ENCODE measurements at regions not wholly inside any gene's neighbourhood (a gene's known extent, or its start where the extent isn't known, plus 50 kb on each side); places are given as distances from the start of the nearest gene placed in this dataset.
"Not testable (repeated sequence)": the region's sequence is repeated elsewhere in the genome, so short reads cannot be mapped to it uniquely, and the experiment has no call there.

DNA sequence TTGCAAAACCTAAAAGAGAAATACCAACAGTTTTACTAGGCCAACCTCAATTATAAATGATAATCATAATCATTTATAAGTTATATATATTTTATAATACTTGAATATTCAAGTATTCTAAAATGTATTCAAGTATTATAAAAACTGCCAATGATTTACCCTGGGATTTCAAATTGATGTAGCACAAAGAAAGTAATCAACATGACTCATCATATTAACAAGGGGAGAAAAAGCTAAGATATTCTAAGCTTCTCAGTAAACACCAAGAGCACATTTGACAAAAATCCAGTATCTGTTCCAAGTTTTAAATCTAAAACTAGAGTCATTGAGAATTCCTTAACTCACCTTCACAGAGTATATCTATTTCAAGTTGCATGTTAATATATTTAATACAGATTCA lies 56.1 kb downstream of the CAPZA3 start:
- no peak for DNase-seq (ENCODE audit: low read depth)

DNA sequence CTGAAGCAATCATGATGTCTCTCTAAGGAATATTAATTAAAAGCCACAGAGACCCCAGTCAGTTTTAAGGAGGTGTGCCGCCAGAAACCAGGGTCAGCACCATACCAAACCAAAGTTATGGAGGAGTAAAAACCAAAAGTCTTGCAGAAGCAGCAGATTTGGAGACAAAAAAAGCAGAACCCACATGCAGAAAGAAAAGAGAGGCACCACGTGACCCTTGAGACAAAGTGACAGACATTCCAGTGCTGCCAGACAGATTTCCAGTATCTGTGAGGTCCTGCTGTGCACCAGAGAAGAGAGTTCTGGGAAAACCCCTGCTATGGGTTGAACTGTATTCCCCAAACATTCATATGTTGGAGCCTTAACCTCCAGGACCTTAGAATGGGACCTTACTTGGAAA lies 59.7 kb downstream of the CAPZA3 start:
- DNase-seq (ENCODE audit: low read depth), result no peak

DNA sequence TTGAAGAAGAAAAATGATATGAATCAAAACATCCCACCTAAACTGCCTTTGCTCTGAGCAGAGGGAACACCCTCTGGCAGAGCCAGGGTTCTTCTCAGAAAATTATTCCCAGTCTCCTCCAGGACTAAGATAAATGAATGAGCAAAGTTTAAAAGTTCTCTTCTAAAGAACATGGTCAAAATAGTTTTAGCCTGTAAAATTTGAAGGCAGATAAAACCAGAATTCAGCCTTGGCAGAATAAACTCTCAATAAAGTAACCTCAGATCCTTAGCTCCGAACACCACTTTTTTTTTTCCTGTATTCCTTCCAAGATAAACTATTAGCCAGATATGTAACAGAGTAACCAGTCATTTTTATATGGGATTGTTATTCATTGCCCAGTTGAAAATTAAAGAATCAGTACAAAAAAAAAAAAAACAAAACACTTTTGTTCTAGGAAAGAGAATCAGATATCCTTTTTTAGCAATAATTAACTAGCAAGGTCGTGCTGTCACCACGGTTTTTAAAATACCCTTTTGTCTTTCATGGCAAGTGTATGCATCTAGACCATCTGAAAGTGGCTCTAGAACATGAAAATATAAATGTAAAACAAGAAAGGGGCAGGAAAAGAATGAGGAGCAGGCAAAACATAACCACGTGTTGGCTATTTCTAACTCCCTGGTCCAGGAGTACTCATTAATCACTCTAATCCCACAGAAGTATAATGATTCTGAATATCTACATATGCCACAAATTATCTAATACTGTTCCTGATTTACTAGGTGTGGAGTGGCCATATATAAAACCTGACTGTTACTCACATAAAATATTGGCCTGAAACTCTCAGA lies 60.8 kb downstream of the CAPZA3 start:
- DNase-seq (ENCODE audit: low read depth), result no peak

DNA sequence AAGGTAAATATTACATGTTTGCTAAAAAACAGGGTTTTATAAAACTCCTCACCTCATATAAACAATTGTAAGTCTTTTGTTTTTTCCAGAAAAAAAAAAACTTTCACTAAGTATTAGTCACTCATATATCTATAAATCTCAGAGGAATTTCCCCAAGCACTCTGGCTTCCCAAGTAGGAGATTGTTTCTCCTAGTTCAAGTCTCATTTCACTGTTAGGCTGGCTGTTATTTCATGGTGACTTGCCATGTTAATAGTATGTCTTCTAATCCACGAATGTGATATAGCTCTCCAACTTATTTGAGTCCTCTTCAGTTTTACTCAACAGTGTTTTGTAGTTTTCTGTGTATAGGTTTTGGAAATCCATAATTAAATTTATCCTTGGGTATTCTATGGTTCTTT lies 61.6 kb downstream of the CAPZA3 start:
- DNase-seq (ENCODE audit: low read depth), result no peak

DNA sequence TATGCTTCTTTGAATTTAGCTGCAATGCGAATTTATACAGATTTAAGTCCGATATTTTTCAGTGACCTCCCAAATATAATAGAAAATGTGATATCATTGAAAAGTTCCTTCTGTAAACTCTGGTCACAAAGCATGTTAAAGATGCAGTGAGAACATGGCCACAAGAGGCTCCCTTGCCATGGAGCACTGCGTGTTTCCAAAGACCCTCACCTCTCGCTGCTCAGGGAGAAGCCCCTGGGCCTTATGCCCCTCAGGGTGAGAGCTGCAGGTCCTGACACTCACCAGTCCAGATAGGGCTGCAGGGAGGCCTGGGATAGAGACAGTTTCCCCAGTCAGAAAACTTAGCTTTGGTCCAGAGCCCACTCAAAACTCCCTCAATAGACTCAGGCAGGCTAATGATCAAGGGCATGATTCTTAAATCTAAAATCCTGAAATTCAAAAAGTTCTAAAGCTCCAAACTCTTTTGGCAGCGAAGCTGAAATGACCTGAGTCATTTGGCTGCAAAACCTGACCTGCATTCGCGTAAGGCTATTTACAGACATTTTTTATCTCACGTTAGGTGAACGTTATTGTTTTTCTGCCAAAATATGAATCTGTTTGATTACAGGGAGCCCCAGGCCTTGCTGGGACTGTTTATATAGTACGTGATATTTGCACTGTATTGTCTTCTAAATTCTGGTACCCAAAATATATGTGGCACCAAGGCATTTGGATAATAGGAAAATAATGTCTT lies 67.8 kb downstream of the CAPZA3 start:
- DNase-seq (ENCODE audit: low read depth), result no peak

DNA sequence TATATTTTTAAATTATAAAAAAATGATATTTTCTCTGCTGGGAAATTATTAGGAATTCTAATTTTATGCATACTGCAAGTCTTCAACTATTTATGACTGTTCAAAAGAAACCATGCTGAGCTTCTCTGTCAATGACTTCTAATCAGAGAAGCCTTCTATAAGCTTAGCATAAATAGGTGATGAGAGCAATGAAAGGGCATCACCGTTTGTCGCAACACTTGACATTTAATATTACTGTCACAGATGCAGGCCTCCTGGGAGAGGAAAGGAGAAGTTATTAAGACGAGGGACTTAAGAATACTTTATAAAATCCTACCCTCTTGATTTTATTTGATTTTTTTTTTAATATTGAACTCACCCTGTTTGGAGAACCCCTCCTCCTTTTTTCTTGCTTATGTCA lies 69.8 kb downstream of the CAPZA3 start:
- DNase-seq (ENCODE audit: low read depth), result no peak

DNA sequence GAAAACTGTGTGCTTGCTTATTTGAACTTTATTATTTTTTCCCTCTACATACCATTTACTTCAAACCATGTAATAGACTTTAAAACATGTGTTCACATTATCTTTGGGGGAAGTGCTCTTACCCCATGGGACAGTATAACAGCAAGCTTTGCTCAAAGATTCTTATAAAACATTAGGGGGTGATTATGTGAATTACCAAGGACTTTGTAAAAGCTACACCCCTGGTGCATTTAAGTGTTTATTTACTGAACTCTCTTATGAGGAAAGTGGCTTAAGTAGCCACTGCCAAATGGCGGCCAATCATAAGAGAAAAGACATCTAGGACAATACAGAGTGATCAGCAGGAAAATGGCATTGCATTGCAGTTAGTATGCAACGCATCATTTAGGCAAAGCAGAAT lies 70.3 kb downstream of the CAPZA3 start:
- DNase-seq (ENCODE audit: low read depth), result no peak

- DNase-seq (ENCODE audit: low read depth), result no peak
These were observed 72.8 kb downstream of the CAPZA3 start for GRCh38 chr12:18810537-18811253.

DNA sequence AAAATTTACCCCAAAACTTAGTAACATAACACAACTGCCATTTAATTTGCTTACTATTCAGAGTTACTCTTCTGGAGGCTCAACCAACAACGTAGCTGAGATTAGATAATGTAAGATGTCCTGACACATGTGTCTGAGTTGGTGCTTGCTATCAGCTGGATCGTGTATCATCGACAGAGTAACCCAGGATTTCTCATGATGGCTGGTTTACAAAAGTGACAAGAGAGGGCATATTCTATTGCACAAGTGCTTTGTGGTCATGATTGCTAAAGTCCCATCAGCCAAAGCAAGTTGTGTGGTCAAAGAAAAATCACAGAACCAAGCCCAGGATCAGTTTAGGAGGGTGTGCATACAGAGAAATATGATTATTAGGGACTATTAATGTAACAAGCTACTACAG lies 73.4 kb downstream of the CAPZA3 start:
- no peak for DNase-seq (ENCODE audit: low read depth)

DNA sequence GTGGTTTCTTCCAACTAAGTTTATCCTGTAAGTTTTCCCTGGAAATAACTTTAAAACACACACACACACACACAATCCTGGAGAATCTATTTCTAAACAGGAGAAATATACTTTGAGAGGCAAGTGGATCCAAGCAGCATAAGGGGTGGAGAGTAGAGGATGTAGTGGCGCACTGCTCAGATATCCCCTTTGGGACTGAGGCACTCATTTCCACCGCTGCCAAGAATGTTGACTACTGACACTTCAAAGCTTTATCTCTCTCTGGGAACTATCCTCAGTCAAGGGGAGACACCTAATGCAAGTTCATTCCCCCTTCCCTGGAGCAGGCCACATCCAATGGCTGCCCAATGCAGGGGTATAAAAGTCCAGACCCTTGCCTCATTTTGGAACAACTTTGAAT lies 75.8 kb downstream of the CAPZA3 start:
- no peak for DNase-seq (ENCODE audit: low read depth)

DNA sequence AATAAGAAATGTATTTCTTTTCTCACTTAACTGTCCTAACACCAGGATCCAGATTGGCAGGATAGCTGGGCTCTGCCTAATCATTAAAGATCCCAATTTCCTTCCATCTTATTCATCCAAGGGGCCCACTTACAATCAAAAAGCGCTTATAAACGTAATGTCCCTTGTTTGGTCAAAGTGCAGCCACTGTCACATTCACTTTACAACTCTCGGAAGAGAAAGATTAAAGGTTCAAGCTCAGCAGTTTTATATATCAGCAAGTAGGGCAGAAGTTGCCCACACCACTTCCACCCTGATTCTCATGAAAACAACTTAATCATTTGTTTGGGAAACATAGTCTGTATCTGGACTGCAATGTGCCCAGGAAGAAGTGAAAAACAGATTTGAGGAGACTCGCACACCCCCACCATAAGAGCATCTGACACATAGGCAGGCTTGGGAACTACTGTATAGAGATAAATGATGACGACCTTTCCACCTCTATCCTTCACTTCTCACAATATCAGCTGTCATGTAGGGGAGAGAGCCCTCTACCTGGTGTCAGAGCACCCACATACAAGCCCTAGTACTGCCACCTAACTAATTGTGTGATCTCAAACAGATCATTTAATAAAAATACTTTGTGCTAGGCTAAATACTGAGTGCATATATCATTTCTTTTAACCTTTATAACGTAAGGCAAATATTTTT lies 80.8 kb downstream of the CAPZA3 start:
- no peak for DNase-seq (ENCODE audit: low read depth)

DNA sequence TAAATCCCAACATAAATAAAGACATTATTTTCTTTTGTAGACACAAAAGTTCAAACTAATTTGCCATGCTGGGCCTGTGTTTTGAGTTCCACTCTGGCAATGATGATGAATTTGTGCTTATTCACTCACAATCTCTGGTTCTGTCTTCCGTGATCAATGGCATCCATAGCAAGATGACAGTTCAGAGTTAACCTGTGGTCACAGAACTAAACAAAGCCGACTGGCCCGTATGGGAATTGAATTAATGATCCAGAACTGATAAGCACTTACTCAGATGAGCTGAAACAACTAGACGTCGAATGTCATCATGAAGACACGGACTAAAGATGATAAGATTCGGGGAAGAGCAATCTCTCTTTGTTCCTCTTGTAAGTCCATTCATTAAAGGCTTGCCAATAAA lies 81.6 kb downstream of the CAPZA3 start:
- no peak for DNase-seq (ENCODE audit: low read depth)

- DNase-seq (ENCODE audit: low read depth), result no peak
These were observed 85.5 kb downstream of the CAPZA3 start for GRCh38 chr12:18823461-18823860.

DNA sequence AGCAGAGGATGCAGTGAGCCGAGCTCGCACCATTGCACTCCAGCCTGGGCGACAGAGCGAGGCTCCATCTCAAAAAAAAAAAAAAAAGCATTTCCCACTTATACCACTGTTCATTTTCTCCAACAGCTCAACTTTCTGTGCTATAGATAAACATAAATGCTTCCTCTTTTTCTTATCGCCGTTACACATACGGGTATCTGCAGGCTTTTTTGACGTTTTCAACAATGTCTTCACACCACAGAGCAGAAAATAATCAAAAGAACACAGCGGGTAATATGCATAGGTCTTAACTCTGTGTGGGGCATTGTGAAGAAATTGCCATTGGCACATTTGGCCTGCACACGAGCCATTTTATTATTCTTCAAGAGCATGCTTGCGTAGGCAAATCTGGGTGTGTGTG lies 86.4 kb downstream of the CAPZA3 start:
- DNase-seq (ENCODE audit: low read depth), result peak; percentile 49

GRCh38 chr12:18825138-18825537 lies 87.2 kb downstream of the CAPZA3 start:
- no peak for DNase-seq (ENCODE audit: low read depth)

- DNase-seq (ENCODE audit: low read depth), result no peak
These were observed 90.0 kb downstream of the CAPZA3 start for GRCh38 chr12:18827913-18828312.

DNA sequence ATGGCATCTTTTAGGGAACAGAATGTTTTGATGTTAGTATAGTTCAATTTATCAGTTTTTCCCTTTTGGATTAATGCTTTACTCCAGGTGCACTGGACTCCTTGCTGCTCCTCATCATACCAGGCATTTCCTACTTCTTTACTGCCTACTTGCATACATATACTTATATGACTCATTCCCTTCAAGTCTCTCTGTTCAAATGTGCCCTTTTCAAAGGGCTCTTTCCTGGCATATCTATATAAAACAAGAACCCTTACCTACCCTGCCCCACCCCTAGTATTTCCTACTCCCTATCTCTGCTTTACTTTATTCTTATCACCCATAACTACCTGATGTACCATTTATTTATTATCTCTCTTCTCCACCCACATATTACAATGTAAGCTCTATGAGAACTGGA lies 90.6 kb downstream of the CAPZA3 start:
- no peak for DNase-seq (ENCODE audit: low read depth)

- no peak for DNase-seq (ENCODE audit: low read depth)
These were observed 91.1 kb downstream of the CAPZA3 start for GRCh38 chr12:18828987-18829386.

- not testable (repeated sequence) for DNase-seq (ENCODE audit: low read depth)
These were observed 95.0 kb downstream of the CAPZA3 start for GRCh38 chr12:18832932-18833331.

DNA sequence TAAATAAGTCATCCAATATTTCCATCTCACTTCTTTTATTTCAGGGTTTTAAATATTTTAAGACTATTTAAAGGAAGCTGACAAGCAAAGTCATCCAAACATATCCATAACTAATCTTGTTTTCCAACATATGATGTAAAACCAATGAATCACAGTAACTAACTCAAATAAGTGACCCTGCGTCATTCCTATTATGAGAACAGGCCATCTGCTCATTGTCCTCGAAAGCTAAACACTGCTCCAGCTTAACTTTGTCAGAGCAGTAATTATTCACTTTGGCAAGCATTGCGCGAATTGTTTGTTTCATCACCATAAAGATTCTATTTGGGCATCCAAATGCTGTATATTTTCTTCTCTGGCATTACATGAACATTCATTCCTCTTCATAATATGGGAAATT lies 99.1 kb downstream of the CAPZA3 start:
- DNase-seq (ENCODE audit: low read depth), result no peak

DNA sequence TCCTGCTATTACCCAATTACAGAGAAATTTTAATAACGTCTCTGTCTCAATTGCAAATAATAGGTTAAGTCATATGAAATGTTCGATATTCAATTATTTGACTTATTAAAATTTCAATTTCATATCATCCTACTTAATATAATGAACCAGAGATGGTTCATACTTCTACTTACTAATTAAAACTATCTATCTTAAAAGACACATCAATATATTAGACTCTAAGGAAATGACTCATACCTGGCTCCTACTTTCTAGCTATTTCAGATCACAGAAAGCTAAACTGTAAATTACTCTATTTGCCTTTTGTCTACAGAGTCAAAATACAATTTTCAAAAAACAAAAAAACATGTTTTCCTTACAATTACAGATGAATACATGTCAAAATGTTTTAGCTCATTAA lies 99.6 kb downstream of the CAPZA3 start:
- no peak for DNase-seq (ENCODE audit: low read depth)

DNA sequence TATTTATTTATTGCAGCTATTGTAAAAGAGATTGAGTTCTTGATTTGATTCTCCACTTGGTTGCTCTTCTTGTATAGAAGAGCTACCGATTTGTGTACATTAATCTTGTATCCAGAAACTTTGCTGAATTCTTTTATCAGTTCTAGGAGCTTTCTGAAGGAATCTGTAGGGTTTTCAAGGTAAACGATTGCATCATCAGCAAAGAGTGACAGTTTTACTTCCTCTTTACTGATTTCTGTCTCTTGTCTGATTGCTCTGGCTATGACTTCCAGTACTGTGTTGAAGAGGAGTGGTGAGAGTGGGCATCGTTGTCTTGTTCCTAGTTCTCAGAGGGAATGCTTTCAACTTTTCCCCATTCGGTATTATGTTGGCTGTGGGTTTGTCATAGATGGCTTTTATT lies 103.1 kb downstream of the CAPZA3 start:
- not testable (repeated sequence) for DNase-seq (ENCODE audit: low read depth)

Data from CMK (cell line).